ENCODE measurements at regions not wholly inside any gene's neighbourhood (a gene's known extent, or its start where the extent isn't known, plus 50 kb on each side); places are given as distances from the start of the nearest gene placed in this dataset.

DNA sequence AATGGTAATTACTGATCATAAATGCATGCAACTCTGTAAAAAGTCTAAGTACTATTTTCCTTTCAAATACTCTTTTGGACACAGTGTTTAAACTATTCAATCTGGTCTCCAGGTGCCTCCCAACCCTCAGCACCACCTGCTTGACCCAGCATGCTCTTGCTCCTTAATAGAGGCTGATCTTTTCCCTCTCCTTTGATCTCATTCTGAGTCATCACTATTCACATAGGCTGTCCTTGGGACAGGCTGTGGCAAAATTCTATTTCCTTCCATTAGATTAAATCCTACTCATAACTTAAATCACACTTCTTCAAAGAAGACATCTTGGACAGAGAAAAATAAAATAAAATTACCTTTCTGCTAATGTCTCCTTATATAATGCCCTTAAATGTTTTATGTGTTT, 199.4 kb upstream of the ST8SIA4 start:
- Histone ChIP-seq H3K56ac (replicated peaks; ENCODE audit: insufficient read length, low read depth, low read length) (no peak overlapping the region), H3K36me3 (ENCODE audit: control insufficient read depth in 2 of 4, insufficient read depth in 4 of 4, low read length in 3 of 4) (no peaks in the 10 kb centered on the region), H4K8ac (ENCODE audit: extremely low read depth, insufficient read depth, low read length) (no peak overlapping the region), H2BK12ac (ENCODE audit: low read depth, low read length) (no peak overlapping the region), H3K18ac (ENCODE audit: extremely low read depth, low read length) (no peak overlapping the region), H3K4me1 (replicated peaks in 1 of 4; ENCODE audit: control insufficient read depth in 3 of 4, insufficient read depth in 4 of 4, low read length in 3 of 4) (no peaks in the 10 kb centered on the region; a peak in 1 of 7 replicates), H2BK15ac (ENCODE audit: low read length) (no peak overlapping the region), H2BK20ac (ENCODE audit: low read length) (no peak overlapping the region), H2BK120ac (replicated peaks; ENCODE audit: low read depth, low read length) (no peak overlapping the region), H3K4me3 (ENCODE audit: extremely low read depth in 1 of 4, insufficient read depth in 2 of 4, low read depth in 3 of 4, low read length in 4 of 4) (no peak overlapping the region), H3K79me1 (ENCODE audit: low read depth, low read length) (no peaks in the 10 kb centered on the region), H4K5ac (ENCODE audit: insufficient read length, low read depth, low read length) (no peak overlapping the region), H3K23me2 (ENCODE audit: low read depth, low read length) (no peaks in the 10 kb centered on the region), H3K14ac (ENCODE audit: insufficient read length) (no peak overlapping the region), H2AK5ac (ENCODE audit: low read depth, low read length) (no peak overlapping the region), H3K27ac (ENCODE audit: low read depth, low read length) (no peak overlapping the region), H3K9me3 (ENCODE audit: insufficient read depth in 2 of 2, low read depth in 1 of 2, low read length in 1 of 2) (no peaks in the 10 kb centered on the region), H2AFZ (ENCODE audit: low read length) (no peak overlapping the region), H3K4me2 (ENCODE audit: insufficient read depth in 1 of 2, low read depth in 2 of 2, low read length in 2 of 2) (no peak overlapping the region), H3K9ac (replicated peaks in 1 of 4; ENCODE audit: extremely low read depth in 1 of 4, low read depth in 3 of 4, low read length in 3 of 4) (no peak overlapping the region), H3K23ac (ENCODE audit: insufficient read length) (no peak overlapping the region), H2BK5ac (ENCODE audit: low read depth, low read length) (no peak overlapping the region), H3K27me3 (replicated peaks in 1 of 4; ENCODE audit: control insufficient read depth in 3 of 4, extremely low read depth in 1 of 4, insufficient read depth in 3 of 4, low read length in 3 of 4) (no peaks in the 10 kb centered on the region), H3K79me2 (ENCODE audit: control insufficient read depth in 1 of 2, insufficient read depth in 2 of 2, low read length in 2 of 2) (no peaks in the 10 kb centered on the region), H4K20me1 (replicated peaks in 1 of 2; ENCODE audit: control insufficient read depth in 1 of 2, insufficient read depth in 2 of 2, low read length in 2 of 2) (no peaks in the 10 kb centered on the region), H3K4ac (replicated peaks; ENCODE audit: insufficient read length, low read depth, low read length) (no peak overlapping the region), H4K91ac (replicated peaks; ENCODE audit: insufficient read length, low read length) (no peak overlapping the region)
- CTCF ChIA-PET (ENCODE audit: partially characterized antibody) = no interaction called here
- no peak for FAIRE-seq
- POLR2A ChIA-PET (ENCODE audit: partially characterized antibody) = no interaction called here
- DNase-seq (ENCODE audit: low read depth in 1 of 2, low spot score in 2 of 2) = no peak
- TF ChIP-seq SRF (IDR thresholded peaks at IDR 0.05; ENCODE audit: low read depth, low read length) (no peak), RNF2 (IDR thresholded peaks at IDR 0.05; ENCODE audit: borderline replicate concordance, low read depth, low read length, missing control alignments, poor library complexity, severe bottlenecking) (no peak)

Data from H1 (cell line).